Gastroesophageal sphincter (tissue), 3 donors: ENCODE measurements at regions not wholly inside any gene's neighbourhood (a gene's known extent, or its start where the extent isn't known, plus 50 kb on each side); places are given as distances from the start of the nearest gene placed in this dataset.
"Not testable (repeated sequence)": the region's sequence is repeated elsewhere in the genome, so short reads cannot be mapped to it uniquely, and the experiment has no call there.

Experiments
- EP300 ChIP-seq: sonication (generic); formaldehyde crosslinking; IDR thresholded peaks from one replicate; pipeline ENCODE4 v1.6.1; 2017; ENCODE audit warnings: antibody characterized with exemption, mild to moderate bottlenecking
- POLR2AphosphoS5 ChIP-seq: sonication (generic); formaldehyde crosslinking; IDR thresholded peaks from one replicate; pipeline ENCODE4 v1.6.1; 2017; ENCODE audit warnings: antibody characterized with exemption
- TF ChIP-seq, protein P1 (sequence below), 4 experiments: fragments of 200-600 bp in 2 of 4; fragments of 450-650 bp in 2 of 4; sonication (generic) in 1 of 4; IDR thresholded peaks; one replicate each; pipeline ENCODE4 v1.5.1; 2017 to 2019; ENCODE audit warnings: antibody characterized with exemption in 4 of 4, mild to moderate bottlenecking in 2 of 4, moderate library complexity in 2 of 4

DNA sequence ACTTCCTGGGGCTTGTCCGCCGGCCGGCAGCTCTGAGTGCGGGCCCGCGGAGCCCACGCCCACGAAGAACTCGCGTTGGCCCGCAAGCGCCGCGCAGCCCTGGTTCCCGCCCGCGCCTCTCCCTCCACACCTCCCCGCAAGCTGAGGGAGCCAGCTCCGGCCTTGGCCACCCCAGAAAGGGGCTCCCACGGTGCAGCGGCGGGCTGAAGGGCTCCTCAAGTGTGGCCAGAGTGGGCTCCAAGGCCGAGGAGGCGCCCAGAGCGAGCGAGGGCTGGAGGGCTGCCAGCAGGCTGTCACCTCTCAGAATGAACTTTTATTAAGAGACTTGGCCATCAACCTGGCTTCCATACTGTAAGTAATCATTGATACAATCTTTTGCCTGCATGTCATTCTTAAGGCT, 923.9 kb downstream of the SOCS6 start:
- TF ChIP-seq, protein P1, sequence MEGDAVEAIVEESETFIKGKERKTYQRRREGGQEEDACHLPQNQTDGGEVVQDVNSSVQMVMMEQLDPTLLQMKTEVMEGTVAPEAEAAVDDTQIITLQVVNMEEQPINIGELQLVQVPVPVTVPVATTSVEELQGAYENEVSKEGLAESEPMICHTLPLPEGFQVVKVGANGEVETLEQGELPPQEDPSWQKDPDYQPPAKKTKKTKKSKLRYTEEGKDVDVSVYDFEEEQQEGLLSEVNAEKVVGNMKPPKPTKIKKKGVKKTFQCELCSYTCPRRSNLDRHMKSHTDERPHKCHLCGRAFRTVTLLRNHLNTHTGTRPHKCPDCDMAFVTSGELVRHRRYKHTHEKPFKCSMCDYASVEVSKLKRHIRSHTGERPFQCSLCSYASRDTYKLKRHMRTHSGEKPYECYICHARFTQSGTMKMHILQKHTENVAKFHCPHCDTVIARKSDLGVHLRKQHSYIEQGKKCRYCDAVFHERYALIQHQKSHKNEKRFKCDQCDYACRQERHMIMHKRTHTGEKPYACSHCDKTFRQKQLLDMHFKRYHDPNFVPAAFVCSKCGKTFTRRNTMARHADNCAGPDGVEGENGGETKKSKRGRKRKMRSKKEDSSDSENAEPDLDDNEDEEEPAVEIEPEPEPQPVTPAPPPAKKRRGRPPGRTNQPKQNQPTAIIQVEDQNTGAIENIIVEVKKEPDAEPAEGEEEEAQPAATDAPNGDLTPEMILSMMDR (IDR thresholded peaks at IDR 0.05) = not testable (repeated sequence)
- TF ChIP-seq POLR2AphosphoS5, EP300: not testable (repeated sequence)
